ENCODE measurements at regions not wholly inside any gene's neighbourhood (a gene's known extent, or its start where the extent isn't known, plus 50 kb on each side); places are given as distances from the start of the nearest gene placed in this dataset.
"Not testable (repeated sequence)": the region's sequence is repeated elsewhere in the genome, so short reads cannot be mapped to it uniquely, and the experiment has no call there.

- Mint-ChIP-seq H3K36me3 (no peaks in the 10 kb centered on the region), H3K9me3 (no peaks in the 10 kb centered on the region), H3K27ac (no peak overlapping the region)
- no peak for ATAC-seq
- no peak for DNase-seq (ENCODE audit: low spot score in 2 of 2)
Measured at GRCh38 chr7:91420606-91421005, 156.4 kb downstream of the FZD1 start.

GRCh38 chr7:91421018-91421417, 156.8 kb downstream of the FZD1 start:
- H3K36me3 Mint-ChIP-seq, result no peaks in the 10 kb centered on the region

DNA sequence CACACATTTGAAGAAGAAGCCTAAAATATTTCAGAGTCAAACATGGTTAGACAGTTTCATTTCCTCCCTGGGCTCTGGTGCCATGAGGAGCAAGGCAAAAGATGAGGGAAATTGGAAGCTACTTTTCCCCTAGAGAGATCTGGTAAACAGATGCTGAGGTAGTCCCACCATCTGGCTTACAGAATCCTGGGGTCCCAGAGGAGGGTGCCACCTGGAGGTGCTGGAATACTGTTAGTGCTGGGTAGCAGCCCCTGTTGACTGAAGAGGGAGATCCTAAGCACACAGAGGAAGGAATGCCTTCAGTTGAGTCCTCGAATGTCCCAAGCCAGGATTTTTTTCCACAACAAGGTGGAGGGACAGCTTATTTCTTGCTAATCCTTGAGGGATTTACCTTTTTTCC, 160.1 kb downstream of the FZD1 start:
- peaks cover 0 to 3% of the 10 kb centered on the region in 2 donors for H3K9me3 Mint-ChIP-seq
- ATAC-seq (no peak), DNase-seq (ENCODE audit: low spot score in 2 of 2) (no peak)
- no peaks in the 10 kb centered on the region for H3K36me3 Mint-ChIP-seq
- H3K27ac Mint-ChIP-seq, result no peak overlapping the region

More at GRCh38 chr7:91421018-91421417, 156.8 kb downstream of the FZD1 start:
- ATAC-seq, result no peak
- Mint-ChIP-seq H3K9me3 (no peaks in the 10 kb centered on the region), H3K27ac (no peak overlapping the region)
- no peak for DNase-seq (ENCODE audit: low spot score in 2 of 2)

DNA sequence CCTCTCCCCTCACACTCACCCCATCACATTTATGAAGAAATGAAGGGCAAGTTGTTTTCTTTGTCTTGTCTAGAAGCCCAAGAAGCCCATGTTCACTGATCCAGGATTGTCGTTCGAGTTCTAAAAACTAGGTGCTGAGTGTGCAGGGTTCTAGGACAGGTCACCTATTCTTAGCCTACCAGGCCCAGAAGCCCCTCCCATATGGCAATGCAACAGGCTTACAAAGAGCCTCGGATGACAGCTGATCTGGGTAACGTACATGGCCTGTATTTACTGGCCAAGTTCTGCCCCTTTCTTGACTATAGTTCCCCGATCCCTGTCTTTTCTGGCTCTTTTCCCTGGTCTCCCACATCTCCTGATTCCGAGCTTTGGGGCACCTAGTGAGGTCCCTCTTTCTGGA, 160.9 kb downstream of the FZD1 start:
- DNase-seq (ENCODE audit: low spot score in 2 of 2), result no peak
- H3K36me3 Mint-ChIP-seq, result no peaks in the 10 kb centered on the region
- no peak overlapping the region for H3K27ac Mint-ChIP-seq
- H3K9me3 Mint-ChIP-seq, result peaks cover 0 to 3% of the 10 kb centered on the region in 2 donors
- no peak for ATAC-seq

DNA sequence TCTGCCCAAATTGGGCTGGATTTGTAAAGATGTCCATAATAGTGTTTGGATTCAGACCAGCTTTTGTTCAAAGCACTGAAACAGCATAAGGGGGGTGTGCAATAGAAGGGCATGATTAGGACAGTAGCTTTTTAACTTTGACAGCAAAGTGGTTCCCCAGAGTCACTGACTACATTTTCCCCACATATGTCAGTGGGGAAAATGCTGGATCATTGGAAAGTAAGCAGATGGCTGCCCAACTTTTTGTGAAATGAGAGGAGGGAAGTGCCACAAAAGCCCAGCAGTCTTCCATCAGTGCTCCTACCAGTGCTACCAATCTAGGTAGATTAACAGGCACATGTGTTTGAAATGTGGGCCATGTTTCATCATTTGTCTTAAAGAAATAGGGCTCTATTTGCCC, 162.8 kb downstream of the FZD1 start:
- no peak for DNase-seq (ENCODE audit: low spot score in 2 of 2)
- Mint-ChIP-seq H3K36me3 (no peaks in the 10 kb centered on the region), H3K9me3 (peaks cover 3 to 4% of the 10 kb centered on the region in 2 donors)

GRCh38 chr7:91431601-91432000, 167.4 kb downstream of the FZD1 start:
- Mint-ChIP-seq H3K27ac (no peak overlapping the region), H3K36me3 (no peaks in the 10 kb centered on the region), H3K9me3 (peaks cover 4 to 14% of the 10 kb centered on the region in 2 donors)
- ATAC-seq (no peak), DNase-seq (ENCODE audit: low spot score in 2 of 2) (no peak)

More for the DNA sequence above, 162.8 kb downstream of the FZD1 start:
- ATAC-seq, result no peak
- H3K27ac Mint-ChIP-seq, result no peak overlapping the region

DNA sequence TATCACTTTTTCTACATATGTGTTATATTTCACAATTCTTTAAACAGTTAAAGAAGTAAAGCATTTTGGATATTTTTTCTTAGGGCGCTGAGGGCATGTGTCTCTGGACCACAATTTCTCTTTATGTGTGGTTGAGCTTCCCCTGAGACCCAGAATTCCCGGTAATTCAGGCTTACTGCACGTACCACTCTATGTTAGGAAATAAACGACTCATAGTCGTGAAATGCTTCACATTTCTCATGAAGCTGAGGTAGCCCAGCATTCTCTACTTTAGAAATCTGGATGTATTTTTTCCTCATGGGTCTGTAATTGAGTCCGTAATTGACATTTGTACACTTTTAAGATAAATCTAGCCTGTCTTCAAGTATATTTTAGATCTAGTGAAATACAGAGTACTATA, 170.6 kb downstream of the FZD1 start:
- peaks cover 26 to 28% of the 10 kb centered on the region in 2 donors for H3K9me3 Mint-ChIP-seq
- DNase-seq (ENCODE audit: low spot score in 2 of 2), result no peak
- ATAC-seq, result no peak
- H3K36me3 Mint-ChIP-seq, result no peaks in the 10 kb centered on the region
- no peak overlapping the region for H3K27ac Mint-ChIP-seq

GRCh38 chr7:91435381-91436059, 171.3 kb downstream of the FZD1 start:
- DNase-seq (ENCODE audit: low spot score in 2 of 2) (no peak), ATAC-seq (no peak)
- Mint-ChIP-seq H3K27ac (no peak overlapping the region), H3K9me3 (peaks cover 26 to 32% of the 10 kb centered on the region in 2 donors), H3K36me3 (no peaks in the 10 kb centered on the region)

DNA sequence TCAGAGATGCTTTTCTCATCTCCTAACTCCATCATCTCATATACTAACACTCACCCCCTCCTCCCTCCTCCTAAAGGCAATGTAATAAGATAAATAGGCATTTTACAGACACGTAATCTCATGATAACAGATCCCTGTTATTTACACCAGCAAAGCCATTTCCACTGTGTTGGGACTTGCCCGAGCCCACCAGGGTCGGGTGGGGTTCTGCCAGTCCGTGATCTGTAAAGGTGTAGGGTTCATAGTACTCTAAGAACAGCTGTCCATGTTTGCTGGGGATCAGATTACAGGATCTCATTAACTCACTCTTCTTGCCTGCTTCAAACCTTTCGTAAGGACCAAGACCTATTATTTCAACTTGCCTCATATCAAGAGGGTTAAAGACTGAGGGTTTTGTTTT, 172.4 kb downstream of the FZD1 start:
- DNase-seq (ENCODE audit: low spot score in 2 of 2) (no peak), ATAC-seq (no peak)
- Mint-ChIP-seq H3K9me3 (peaks cover 27 to 33% of the 10 kb centered on the region in 2 donors), H3K36me3 (no peaks in the 10 kb centered on the region), H3K27ac (no peak overlapping the region)

DNA sequence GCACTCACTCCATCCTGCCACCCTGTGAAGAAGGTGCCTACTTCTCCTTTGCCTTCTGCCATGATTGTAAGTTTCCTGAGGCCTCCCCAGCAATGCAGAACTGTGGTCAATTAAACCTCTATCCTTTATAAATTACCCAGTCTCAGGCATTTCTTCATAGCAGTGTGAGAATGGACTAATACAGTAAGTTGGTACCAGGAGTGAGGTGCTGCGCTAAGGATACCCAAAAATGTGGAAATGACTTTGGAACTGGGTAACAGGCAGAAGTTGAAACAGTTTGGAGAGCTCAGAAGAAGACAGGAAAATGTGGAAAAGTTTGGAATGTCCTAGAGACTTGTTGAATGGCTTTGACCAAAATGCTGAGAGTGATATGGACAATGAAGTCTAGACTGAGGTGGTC, 176.0 kb downstream of the FZD1 start:
- not testable (repeated sequence) for ATAC-seq; H3K27ac Mint-ChIP-seq; DNase-seq (ENCODE audit: low spot score in 2 of 2); H3K36me3 Mint-ChIP-seq
- peaks cover 28 to 36% of the 10 kb centered on the region in 2 donors for H3K9me3 Mint-ChIP-seq

DNA sequence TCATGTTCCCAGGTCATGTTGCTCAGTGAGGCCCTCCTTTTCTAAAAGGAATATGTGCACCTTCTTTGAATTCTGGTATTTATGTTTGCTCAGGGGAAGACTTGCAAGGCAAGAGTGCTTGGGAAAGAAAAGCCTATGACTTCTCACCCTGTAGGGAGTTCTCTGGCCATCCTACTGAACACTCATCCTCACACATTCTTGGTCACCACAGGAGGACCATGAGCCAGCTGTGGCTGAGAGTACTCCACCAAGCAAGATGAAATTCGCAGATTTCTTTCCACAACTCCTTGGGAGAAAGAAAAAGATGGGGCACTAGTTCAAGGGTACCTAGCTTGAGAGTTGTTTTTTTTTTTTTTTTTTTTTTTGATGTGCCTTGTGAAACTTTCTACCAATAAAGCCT, 179.6 kb downstream of the FZD1 start:
- H3K36me3 Mint-ChIP-seq, result no peaks in the 10 kb centered on the region
- no peak overlapping the region for H3K27ac Mint-ChIP-seq
- peaks cover 33 to 35% of the 10 kb centered on the region in 2 donors for H3K9me3 Mint-ChIP-seq
- ATAC-seq, result no peak
- DNase-seq (ENCODE audit: low spot score in 2 of 2), result no peak

GRCh38 chr7:91446819-91447218, 182.6 kb downstream of the FZD1 start:
- peaks cover 25 to 35% of the 10 kb centered on the region in 2 donors for H3K9me3 Mint-ChIP-seq
- no peaks in the 10 kb centered on the region for H3K36me3 Mint-ChIP-seq
- DNase-seq (ENCODE audit: low spot score in 2 of 2) (no peak), ATAC-seq (no peak)
- H3K27ac Mint-ChIP-seq, result no peak overlapping the region

DNA sequence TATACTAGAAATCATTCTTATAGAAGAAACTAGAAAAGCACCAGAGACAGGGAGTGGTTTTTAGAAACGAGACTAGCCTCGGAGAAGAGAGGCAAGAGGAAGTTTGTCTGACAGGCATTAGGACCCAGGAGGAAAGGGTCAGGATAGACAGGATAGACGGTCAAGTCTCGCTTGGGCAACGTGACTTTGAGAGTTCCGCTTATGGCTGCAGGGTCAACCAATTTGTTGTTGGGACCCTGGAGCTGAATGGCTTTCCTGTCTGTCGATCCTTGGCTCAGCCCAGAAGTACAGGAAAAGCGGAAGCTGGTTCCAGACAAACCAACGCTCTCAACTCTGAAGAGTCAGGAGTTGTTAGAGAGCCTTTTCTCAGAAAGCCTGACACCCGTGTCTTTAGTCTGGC, 191.2 kb downstream of the FZD1 start:
- no peak for ATAC-seq

DNA sequence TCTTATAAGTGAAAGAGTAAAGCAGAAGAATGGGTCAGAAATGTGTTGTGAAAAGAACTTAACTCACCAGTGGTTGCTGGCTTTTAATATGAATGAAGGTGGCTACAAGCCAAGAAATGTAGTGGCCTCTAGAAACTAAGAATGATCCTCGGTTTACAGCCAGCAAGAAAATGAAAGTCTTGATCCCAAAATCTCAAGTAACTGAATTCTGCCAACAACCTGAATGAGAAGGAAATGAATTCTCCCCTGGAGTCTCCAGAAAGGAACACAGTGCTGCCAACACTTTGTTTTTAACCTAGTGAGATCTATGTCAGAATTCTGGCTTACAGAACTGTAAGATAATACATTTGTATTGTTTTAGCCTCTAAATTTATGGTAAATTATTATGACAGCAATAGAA, 193.0 kb downstream of the FZD1 start:
- ATAC-seq (no peak), DNase-seq (ENCODE audit: low spot score in 2 of 2) (no peak)
- Mint-ChIP-seq H3K36me3 (no peaks in the 10 kb centered on the region), H3K27ac (no peak overlapping the region), H3K9me3 (peaks cover 0 to 10% of the 10 kb centered on the region in 2 donors)

More for the DNA sequence above, 191.2 kb downstream of the FZD1 start:
- H3K9me3 Mint-ChIP-seq, result peaks cover 0 to 10% of the 10 kb centered on the region in 2 donors
- H3K27ac Mint-ChIP-seq, result no peak overlapping the region
- H3K36me3 Mint-ChIP-seq, result no peaks in the 10 kb centered on the region
- no peak for DNase-seq (ENCODE audit: low spot score in 2 of 2)

DNA sequence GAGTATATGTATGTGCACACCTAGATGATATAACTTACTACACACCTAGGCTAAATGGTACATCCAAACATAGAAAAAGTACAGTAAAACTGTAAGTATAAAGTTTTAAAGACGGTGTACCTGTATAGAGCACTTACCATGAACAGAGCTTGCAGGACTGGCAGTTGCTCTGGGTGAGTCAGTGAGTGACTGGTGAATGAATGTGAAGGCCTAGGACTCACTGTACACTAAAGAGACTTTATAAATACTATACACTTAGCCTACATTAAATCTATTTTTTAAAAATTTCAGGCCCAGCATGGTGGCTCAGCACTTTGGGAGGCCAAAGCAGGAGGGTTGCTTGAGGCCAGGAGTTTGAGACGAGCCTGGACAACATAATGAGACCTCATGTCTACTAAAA, 195.3 kb downstream of the FZD1 start:
- no peak overlapping the region for H3K27ac Mint-ChIP-seq
- H3K36me3 Mint-ChIP-seq, result no peaks in the 10 kb centered on the region
- DNase-seq (ENCODE audit: low spot score in 2 of 2), result no peak

GRCh38 chr7:91462316-91462715, 198.1 kb downstream of the FZD1 start:
- H3K36me3 Mint-ChIP-seq, result no peaks in the 10 kb centered on the region
- ATAC-seq, result no peak
- no peak for DNase-seq (ENCODE audit: low spot score in 2 of 2)
- H3K27ac Mint-ChIP-seq, result no peak overlapping the region
- H3K9me3 Mint-ChIP-seq, result peaks cover 0 to 5% of the 10 kb centered on the region in 2 donors

More for the DNA sequence above, 195.3 kb downstream of the FZD1 start:
- H3K9me3 Mint-ChIP-seq, result peaks cover 0 to 10% of the 10 kb centered on the region in 2 donors
- no peak for ATAC-seq

- no peaks in the 10 kb centered on the region for H3K9me3 Mint-ChIP-seq
- no peaks in the 10 kb centered on the region for H3K36me3 Mint-ChIP-seq
- no peak for DNase-seq (ENCODE audit: low spot score in 2 of 2)
- ATAC-seq, result no peak
- H3K27ac Mint-ChIP-seq, result no peak overlapping the region
Measured at GRCh38 chr7:91463330-91463729, 199.1 kb downstream of the FZD1 start.

GRCh38 chr7:91465595-91466061, 201.4 kb downstream of the FZD1 start:
- DNase-seq (ENCODE audit: low spot score in 2 of 2) (no peak), ATAC-seq (no peak)
- Mint-ChIP-seq H3K27ac (no peak overlapping the region), H3K9me3 (no peaks in the 10 kb centered on the region), H3K36me3 (no peaks in the 10 kb centered on the region)
